ENCODE measurements at regions not wholly inside any gene's neighbourhood (a gene's known extent, or its start where the extent isn't known, plus 50 kb on each side); places are given as distances from the start of the nearest gene placed in this dataset.

DNA sequence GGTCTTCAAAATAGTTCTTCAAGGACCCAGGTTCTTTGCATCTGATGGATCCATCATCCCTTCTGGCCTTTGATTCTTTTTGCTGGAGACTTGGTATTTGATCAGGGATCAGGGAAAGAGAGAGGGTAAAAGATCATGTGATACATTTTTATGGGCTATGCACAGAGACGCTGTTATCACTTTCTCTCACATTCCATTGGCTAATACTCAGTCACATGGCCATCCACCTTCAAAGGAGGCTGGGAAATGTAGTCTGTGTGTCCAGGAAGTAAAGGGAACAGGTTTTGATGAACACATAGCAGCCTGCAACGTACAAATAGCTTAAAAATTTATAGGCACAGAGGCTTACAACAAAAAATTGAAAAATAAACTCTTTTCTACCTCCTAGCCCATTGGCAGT is 629.6 kb upstream of the FANCL start:
- no peaks in the 10 kb centered on the region for H3K27me3 ChIP-seq (ENCODE audit: control insufficient read depth, insufficient read depth, low read length)
- no peak overlapping the region for H3K4me3 ChIP-seq (ENCODE audit: low read length)
- no peaks in the 10 kb centered on the region for H3K36me3 ChIP-seq (ENCODE audit: insufficient read depth, low read length)
- H3K4me2 ChIP-seq (ENCODE audit: low read length): no peak overlapping the region
- no peak overlapping the region for H3K9ac ChIP-seq (ENCODE audit: low read depth, low read length)
- no peaks in the 10 kb centered on the region for H3K9me3 ChIP-seq (replicated peaks; ENCODE audit: low read length)
- no peaks in the 10 kb centered on the region for H3K4me1 ChIP-seq (ENCODE audit: control insufficient read depth, insufficient read depth, low read length)

DNA sequence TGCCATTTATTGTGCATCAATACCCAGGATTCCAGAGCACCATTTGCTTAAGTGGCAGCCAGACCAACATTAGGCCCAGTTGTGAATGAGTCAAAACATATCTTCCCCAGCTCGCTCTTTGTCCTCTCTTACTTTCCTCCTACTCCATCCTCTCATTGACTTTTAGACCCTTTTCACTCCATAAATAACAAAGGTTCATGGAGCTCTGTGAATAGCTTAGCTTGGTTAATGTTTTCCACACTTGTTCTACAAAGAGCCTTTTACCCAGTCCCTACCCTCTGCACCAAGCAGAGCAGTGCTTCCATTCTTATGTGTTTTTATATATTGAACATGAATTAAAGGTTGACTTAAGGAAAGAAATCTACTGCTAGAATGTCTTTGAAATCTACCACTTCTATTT is 625.8 kb upstream of the FANCL start:
- no peak overlapping the region for H3K4me2 ChIP-seq (ENCODE audit: low read length)
- H3K9ac ChIP-seq (ENCODE audit: low read depth, low read length): no peak overlapping the region
- no peaks in the 10 kb centered on the region for H3K4me1 ChIP-seq (ENCODE audit: control insufficient read depth, insufficient read depth, low read length)
- H3K4me3 ChIP-seq (ENCODE audit: low read length): no peak overlapping the region
- no peaks in the 10 kb centered on the region for H3K36me3 ChIP-seq (ENCODE audit: insufficient read depth, low read length)
- H3K27me3 ChIP-seq (ENCODE audit: control insufficient read depth, insufficient read depth, low read length): no peaks in the 10 kb centered on the region
- no peaks in the 10 kb centered on the region for H3K9me3 ChIP-seq (replicated peaks; ENCODE audit: low read length)

DNA sequence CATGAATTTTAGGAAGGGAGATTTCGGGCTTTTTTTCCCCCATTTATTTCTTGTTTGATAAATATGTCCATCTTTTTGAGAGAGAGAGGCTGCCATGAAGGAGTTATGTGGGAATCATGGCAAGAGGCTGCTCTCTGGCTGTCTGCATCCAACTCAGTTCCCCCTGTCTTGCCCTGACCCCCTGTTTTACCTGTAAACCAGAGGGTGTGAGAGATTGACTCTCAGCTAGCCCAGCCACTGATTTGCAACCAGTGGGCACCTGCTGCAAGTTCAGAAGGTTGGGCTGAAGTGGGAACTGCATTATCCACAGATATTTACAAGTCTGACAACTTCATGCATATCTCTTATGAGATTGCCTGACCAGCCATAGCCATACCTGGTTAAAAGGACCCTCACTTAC is 625.4 kb upstream of the FANCL start:
- no peaks in the 10 kb centered on the region for H3K36me3 ChIP-seq (ENCODE audit: insufficient read depth, low read length)
- no peaks in the 10 kb centered on the region for H3K27me3 ChIP-seq (ENCODE audit: control insufficient read depth, insufficient read depth, low read length)
- H3K4me3 ChIP-seq (ENCODE audit: low read length): no peak overlapping the region
- H3K9me3 ChIP-seq (replicated peaks; ENCODE audit: low read length): no peaks in the 10 kb centered on the region
- H3K4me2 ChIP-seq (ENCODE audit: low read length): no peak overlapping the region
- H3K9ac ChIP-seq (ENCODE audit: low read depth, low read length): no peak overlapping the region
- no peaks in the 10 kb centered on the region for H3K4me1 ChIP-seq (ENCODE audit: control insufficient read depth, insufficient read depth, low read length)

DNA sequence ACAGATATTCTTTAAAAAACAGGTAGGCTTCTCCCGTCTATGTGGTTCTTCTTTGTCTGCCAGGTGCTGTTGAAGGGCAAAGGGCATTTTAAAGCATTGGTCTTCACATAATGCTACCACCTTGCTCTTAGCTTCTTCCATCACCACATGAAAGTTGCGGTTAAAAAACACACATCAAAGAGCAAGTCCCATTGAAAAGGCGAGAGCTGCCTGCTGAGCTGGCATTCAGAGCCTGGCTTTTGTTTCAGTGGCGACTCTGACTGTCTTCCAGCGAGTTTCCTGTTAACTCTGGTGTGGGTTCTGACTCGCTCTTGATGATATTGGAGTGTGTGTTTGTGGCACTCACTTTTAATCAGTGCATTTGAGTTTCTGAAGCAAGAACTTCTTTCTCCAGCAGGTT is 624.9 kb upstream of the FANCL start:
- Histone ChIP-seq H3K9ac (ENCODE audit: low read depth, low read length) (no peak overlapping the region), H3K4me3 (ENCODE audit: low read length) (no peak overlapping the region), H3K9me3 (replicated peaks; ENCODE audit: low read length) (no peaks in the 10 kb centered on the region), H3K27me3 (ENCODE audit: control insufficient read depth, insufficient read depth, low read length) (no peaks in the 10 kb centered on the region), H3K4me1 (ENCODE audit: control insufficient read depth, insufficient read depth, low read length) (no peaks in the 10 kb centered on the region), H3K4me2 (ENCODE audit: low read length) (no peak overlapping the region), H3K36me3 (ENCODE audit: insufficient read depth, low read length) (no peaks in the 10 kb centered on the region)

DNA sequence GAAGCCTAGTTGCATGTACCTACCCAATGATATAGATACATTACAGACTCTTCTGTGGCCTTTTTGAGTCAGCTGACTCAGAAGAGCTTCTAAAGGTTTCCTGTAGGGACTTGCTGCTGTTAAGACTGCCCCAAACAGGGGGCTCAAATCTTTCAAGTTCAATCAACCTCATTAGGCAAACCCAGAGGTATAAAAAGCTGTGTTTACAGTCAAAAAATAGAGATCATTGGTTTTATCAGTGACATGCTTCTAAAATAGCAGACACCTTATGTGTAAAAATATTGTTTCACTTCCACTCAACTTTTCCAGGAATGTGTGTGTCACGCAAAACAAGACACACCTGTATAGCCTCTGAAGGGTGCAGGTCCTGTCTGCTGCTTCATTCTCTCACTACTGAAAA is 624.3 kb upstream of the FANCL start:
- Histone ChIP-seq H3K27me3 (ENCODE audit: control insufficient read depth, insufficient read depth, low read length) (no peaks in the 10 kb centered on the region), H3K36me3 (ENCODE audit: insufficient read depth, low read length) (no peaks in the 10 kb centered on the region), H3K4me3 (ENCODE audit: low read length) (no peak overlapping the region), H3K9me3 (replicated peaks; ENCODE audit: low read length) (no peaks in the 10 kb centered on the region), H3K4me2 (ENCODE audit: low read length) (no peak overlapping the region), H3K9ac (ENCODE audit: low read depth, low read length) (no peak overlapping the region), H3K4me1 (ENCODE audit: control insufficient read depth, insufficient read depth, low read length) (no peaks in the 10 kb centered on the region)

DNA sequence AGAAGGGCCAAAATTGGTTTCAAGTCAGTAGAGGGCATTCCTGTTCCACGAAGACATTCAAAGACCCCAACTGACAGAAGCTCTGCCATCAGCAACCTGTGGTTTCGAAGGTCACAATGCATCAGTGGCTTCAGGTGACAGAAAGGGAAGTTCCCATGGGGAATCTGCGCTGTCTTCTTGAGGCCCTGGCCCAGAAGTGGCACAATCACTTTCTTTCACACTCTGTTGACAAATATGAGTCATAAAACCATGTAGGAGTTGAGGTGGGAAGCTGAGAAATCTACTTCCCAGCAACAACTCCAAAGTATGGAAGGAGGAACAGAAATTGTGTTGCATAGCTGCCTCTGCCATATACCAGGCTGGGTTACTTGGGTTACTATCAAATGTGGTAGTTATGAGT is 621.1 kb upstream of the FANCL start:
- Histone ChIP-seq H3K36me3 (ENCODE audit: insufficient read depth, low read length) (no peaks in the 10 kb centered on the region), H3K9me3 (replicated peaks; ENCODE audit: low read length) (peaks cover 2% of the 10 kb centered on the region), H3K4me1 (ENCODE audit: control insufficient read depth, insufficient read depth, low read length) (no peaks in the 10 kb centered on the region), H3K4me3 (ENCODE audit: low read length) (no peak overlapping the region), H3K27me3 (ENCODE audit: control insufficient read depth, insufficient read depth, low read length) (no peaks in the 10 kb centered on the region), H3K9ac (ENCODE audit: low read depth, low read length) (no peak overlapping the region), H3K4me2 (ENCODE audit: low read length) (no peak overlapping the region)

DNA sequence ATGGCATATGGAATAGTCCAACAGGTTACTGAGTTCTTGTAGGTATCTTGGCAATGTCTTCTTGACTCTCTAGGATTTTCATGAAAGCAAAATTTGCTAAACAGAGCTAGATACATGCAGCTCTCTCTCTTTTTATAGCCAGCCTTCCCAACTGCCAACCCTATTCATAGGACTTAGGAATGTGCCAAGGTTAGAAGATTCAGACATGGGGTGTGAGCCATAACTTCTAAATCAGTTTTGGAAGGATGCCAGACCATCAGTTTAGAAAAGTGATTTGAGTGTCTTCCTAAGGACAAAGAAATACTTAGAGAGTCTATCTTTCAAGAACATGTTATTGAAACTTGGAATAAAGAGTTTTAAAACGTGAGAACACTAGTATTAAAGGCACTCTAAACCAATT is 619.5 kb upstream of the FANCL start:
- H3K4me2 ChIP-seq (ENCODE audit: low read length): no peak overlapping the region
- H3K36me3 ChIP-seq (ENCODE audit: insufficient read depth, low read length): no peaks in the 10 kb centered on the region
- H3K4me3 ChIP-seq (ENCODE audit: low read length): no peak overlapping the region
- H3K27me3 ChIP-seq (ENCODE audit: control insufficient read depth, insufficient read depth, low read length): no peaks in the 10 kb centered on the region
- H3K9ac ChIP-seq (ENCODE audit: low read depth, low read length): no peak overlapping the region
- H3K9me3 ChIP-seq (replicated peaks; ENCODE audit: low read length): peaks cover 2% of the 10 kb centered on the region
- H3K4me1 ChIP-seq (ENCODE audit: control insufficient read depth, insufficient read depth, low read length): no peaks in the 10 kb centered on the region

DNA sequence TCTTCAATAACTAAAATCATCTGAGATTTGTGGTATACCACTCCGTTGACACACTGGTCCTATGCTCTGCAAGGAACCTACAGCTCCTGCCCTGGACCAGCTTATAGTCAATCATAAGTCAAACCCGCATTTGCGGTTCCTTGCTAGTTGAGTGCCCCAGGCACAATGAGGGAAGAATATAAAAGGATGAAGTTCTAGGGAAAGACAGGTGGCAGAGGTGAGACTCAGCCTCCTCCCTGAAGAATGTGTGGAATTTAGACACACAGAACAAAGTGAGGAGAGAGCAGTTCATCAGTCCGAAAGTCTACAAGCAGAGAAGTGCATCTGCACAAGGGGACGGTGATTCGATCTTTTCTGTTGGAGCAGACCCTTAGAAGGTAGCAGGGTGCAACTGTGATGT is 615.0 kb upstream of the FANCL start:
- Histone ChIP-seq H3K27me3 (ENCODE audit: control insufficient read depth, insufficient read depth, low read length) (no peaks in the 10 kb centered on the region), H3K9ac (ENCODE audit: low read depth, low read length) (no peak overlapping the region), H3K4me2 (ENCODE audit: low read length) (no peak overlapping the region), H3K4me3 (ENCODE audit: low read length) (no peak overlapping the region), H3K4me1 (ENCODE audit: control insufficient read depth, insufficient read depth, low read length) (no peaks in the 10 kb centered on the region), H3K9me3 (replicated peaks; ENCODE audit: low read length) (peaks cover 2% of the 10 kb centered on the region), H3K36me3 (ENCODE audit: insufficient read depth, low read length) (no peaks in the 10 kb centered on the region)

DNA sequence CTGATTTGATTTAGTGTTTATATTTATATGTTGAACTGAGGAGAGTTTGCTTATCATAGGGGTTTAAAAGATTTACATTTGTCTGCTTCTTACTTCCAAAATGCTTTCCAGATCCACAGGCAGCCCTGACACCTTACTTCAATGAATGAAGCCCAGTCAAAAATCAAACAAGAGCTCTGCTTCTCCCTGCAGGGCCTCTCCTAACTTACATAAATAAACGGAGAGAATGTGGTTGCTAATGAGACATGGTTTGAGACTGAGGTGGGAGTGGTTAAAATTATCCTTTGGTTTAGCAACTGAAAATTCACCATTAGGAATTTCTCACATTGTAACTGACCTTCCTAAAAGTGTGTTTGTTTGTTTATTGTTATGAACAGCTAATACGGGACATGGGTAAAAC is 612.3 kb upstream of the FANCL start:
- H3K9ac ChIP-seq (ENCODE audit: low read depth, low read length): no peak overlapping the region

DNA sequence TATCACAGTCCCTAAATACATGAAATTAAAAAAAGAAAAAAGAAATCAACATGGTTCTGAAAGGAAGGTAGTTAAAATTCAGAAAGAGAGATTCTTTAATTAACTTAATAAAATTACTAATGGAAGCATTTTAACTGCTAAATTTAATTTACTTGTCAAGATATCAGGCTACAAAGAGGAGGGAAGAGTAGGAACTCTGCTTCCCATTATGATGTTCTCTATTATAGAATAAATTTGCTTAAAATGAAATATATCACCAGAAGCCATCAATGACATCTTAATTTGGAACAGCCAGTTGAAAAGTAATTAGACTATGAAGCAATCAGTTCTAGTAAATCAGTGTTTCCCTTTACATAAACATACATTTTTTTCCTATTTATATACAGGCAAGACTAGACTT is 611.8 kb upstream of the FANCL start:
- no peak overlapping the region for H3K4me3 ChIP-seq (ENCODE audit: low read length)
- no peak overlapping the region for H3K4me2 ChIP-seq (ENCODE audit: low read length)

More for the DNA sequence above, 612.3 kb upstream of the FANCL start:
- Histone ChIP-seq H3K4me1 (ENCODE audit: control insufficient read depth, insufficient read depth, low read length) (no peaks in the 10 kb centered on the region), H3K4me3 (ENCODE audit: low read length) (no peak overlapping the region), H3K27me3 (ENCODE audit: control insufficient read depth, insufficient read depth, low read length) (no peaks in the 10 kb centered on the region), H3K9me3 (replicated peaks; ENCODE audit: low read length) (peaks cover 2% of the 10 kb centered on the region), H3K4me2 (ENCODE audit: low read length) (no peak overlapping the region), H3K36me3 (ENCODE audit: insufficient read depth, low read length) (no peaks in the 10 kb centered on the region)

DNA sequence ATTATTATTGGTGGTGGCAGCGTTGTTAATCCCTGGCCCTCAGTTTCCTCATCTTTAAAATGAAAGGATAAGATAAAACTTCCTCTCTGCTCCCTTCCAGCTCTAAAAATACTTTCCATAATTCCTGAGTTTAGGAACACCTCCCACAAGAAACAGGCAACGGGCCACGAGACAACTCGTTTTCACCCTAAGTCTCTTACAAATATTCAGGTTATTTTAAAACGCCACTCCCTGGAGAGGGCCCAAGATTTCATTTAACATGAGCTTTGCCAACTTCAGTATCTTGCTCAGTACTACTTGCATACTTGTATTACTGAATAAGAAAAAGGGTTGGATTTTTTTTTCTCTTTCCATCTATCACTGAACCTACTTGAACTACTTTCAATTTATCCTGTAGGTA is 611.1 kb upstream of the FANCL start:
- H3K9me3 ChIP-seq (replicated peaks; ENCODE audit: low read length): no peaks in the 10 kb centered on the region

More for the DNA sequence above, 611.8 kb upstream of the FANCL start:
- H3K27me3 ChIP-seq (ENCODE audit: control insufficient read depth, insufficient read depth, low read length): no peaks in the 10 kb centered on the region
- H3K4me1 ChIP-seq (ENCODE audit: control insufficient read depth, insufficient read depth, low read length): no peaks in the 10 kb centered on the region
- H3K36me3 ChIP-seq (ENCODE audit: insufficient read depth, low read length): no peaks in the 10 kb centered on the region
- peaks cover 2% of the 10 kb centered on the region for H3K9me3 ChIP-seq (replicated peaks; ENCODE audit: low read length)
- H3K9ac ChIP-seq (ENCODE audit: low read depth, low read length): no peak overlapping the region

DNA sequence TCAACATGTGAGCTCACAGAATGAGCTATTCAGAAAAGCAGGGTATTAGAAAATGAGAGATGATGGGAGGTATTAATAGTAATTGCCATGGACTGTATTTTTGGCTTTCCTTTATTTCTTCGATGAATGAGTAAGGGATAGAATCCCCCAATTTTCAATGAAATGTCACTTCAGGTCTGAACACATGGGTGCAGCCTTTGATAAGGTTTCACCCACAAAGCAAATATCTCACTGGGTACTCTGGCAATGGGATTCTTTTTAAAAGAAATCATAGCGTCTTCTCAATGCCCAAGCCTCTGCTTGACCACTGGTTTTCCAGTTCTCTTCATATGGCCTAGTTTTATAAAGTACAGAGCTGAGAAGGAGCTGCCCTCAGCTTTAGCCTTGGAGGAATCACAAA is 610.5 kb upstream of the FANCL start:
- H3K4me2 ChIP-seq (ENCODE audit: low read length): no peak overlapping the region

More for the DNA sequence above, 611.1 kb upstream of the FANCL start:
- H3K4me3 ChIP-seq (ENCODE audit: low read length): no peak overlapping the region
- no peak overlapping the region for H3K9ac ChIP-seq (ENCODE audit: low read depth, low read length)
- no peaks in the 10 kb centered on the region for H3K36me3 ChIP-seq (ENCODE audit: insufficient read depth, low read length)
- no peaks in the 10 kb centered on the region for H3K27me3 ChIP-seq (ENCODE audit: control insufficient read depth, insufficient read depth, low read length)
- no peaks in the 10 kb centered on the region for H3K4me1 ChIP-seq (ENCODE audit: control insufficient read depth, insufficient read depth, low read length)
- H3K4me2 ChIP-seq (ENCODE audit: low read length): no peak overlapping the region

More for the DNA sequence above, 610.5 kb upstream of the FANCL start:
- H3K27me3 ChIP-seq (ENCODE audit: control insufficient read depth, insufficient read depth, low read length): no peaks in the 10 kb centered on the region
- H3K9me3 ChIP-seq (replicated peaks; ENCODE audit: low read length): no peaks in the 10 kb centered on the region
- no peaks in the 10 kb centered on the region for H3K4me1 ChIP-seq (ENCODE audit: control insufficient read depth, insufficient read depth, low read length)
- no peak overlapping the region for H3K9ac ChIP-seq (ENCODE audit: low read depth, low read length)
- H3K36me3 ChIP-seq (ENCODE audit: insufficient read depth, low read length): no peaks in the 10 kb centered on the region
- H3K4me3 ChIP-seq (ENCODE audit: low read length): no peak overlapping the region

Data from skeletal muscle satellite cell (primary cell).